KMS-11 (cell line): ENCODE measurements at regions not wholly inside any gene's neighbourhood (a gene's known extent, or its start where the extent isn't known, plus 50 kb on each side); places are given as distances from the start of the nearest gene placed in this dataset.
"Not testable (repeated sequence)": the region's sequence is repeated elsewhere in the genome, so short reads cannot be mapped to it uniquely, and the experiment has no call there.

ENCODE experiments used
- H2AFZ ChIP-seq: fragments of 200-600 bp; sonication (generic); 2 replicates; pipeline ENCODE4 v1.6.1; 2016; ENCODE audit warnings: antibody characterized with exemption, mixed run types, low read depth
- H3K27ac ChIP-seq: fragments of 200-600 bp; sonication (generic); 2 replicates; pipeline ENCODE4 v1.6.1; 2016; ENCODE audit warnings: mild to moderate bottlenecking, mixed run types
- H3K27me3 ChIP-seq: fragments of 200-600 bp; sonication (generic); 2 replicates; pipeline ENCODE4 v1.6.1; 2017; ENCODE audit warnings: mild to moderate bottlenecking, low read depth, mixed run types, moderate library complexity; ENCODE audit not compliant: insufficient read depth
- H3K36me3 ChIP-seq: fragments of 200-600 bp; sonication (generic); 2 replicates; pipeline ENCODE4 v1.6.1; 2017; ENCODE audit warnings: mild to moderate bottlenecking, mixed run types; ENCODE audit not compliant: insufficient read depth
- H3K4me1 ChIP-seq: fragments of 200-600 bp; sonication (generic); 2 replicates; pipeline ENCODE4 v1.6.1; 2016; ENCODE audit warnings: mild to moderate bottlenecking, low read depth, mixed run types; ENCODE audit not compliant: poor library complexity, severe bottlenecking
- H3K4me2 ChIP-seq: fragments of 200-600 bp; sonication (generic); 2 replicates; pipeline ENCODE4 v1.7.0; 2016; ENCODE audit warnings: mild to moderate bottlenecking, mixed run types
- H3K4me3 ChIP-seq: fragments of 200-600 bp; sonication (generic); IDR thresholded peaks from 2 replicates; pipeline ENCODE4 v1.6.1; 2017; ENCODE audit warnings: low read depth, low read length, mixed read lengths; ENCODE audit not compliant: insufficient read depth
- H3K79me2 ChIP-seq: fragments of 200-600 bp; sonication (generic); 2 replicates; pipeline ENCODE4 v1.6.1; 2016; ENCODE audit warnings: low read depth, mixed run types; ENCODE audit not compliant: insufficient read depth
- H3K9ac ChIP-seq: fragments of 200-600 bp; sonication (generic); 2 replicates; pipeline ENCODE4 v1.6.1; 2016; ENCODE audit warnings: mild to moderate bottlenecking, mixed run types
- H4K20me1 ChIP-seq: fragments of 200-600 bp; sonication (generic); 2 replicates; pipeline ENCODE4 v1.6.1; 2016; ENCODE audit warnings: mild to moderate bottlenecking, mixed run types; ENCODE audit not compliant: insufficient read depth
- CTCF ChIP-seq: fragments of 200-600 bp; sonication (generic); conservative IDR thresholded peaks from 2 replicates; pipeline ENCODE4 v1.6.1; 2017; ENCODE audit warnings: low read depth, mild to moderate bottlenecking, antibody characterized with exemption, low read length, moderate library complexity, mixed read lengths

DNA sequence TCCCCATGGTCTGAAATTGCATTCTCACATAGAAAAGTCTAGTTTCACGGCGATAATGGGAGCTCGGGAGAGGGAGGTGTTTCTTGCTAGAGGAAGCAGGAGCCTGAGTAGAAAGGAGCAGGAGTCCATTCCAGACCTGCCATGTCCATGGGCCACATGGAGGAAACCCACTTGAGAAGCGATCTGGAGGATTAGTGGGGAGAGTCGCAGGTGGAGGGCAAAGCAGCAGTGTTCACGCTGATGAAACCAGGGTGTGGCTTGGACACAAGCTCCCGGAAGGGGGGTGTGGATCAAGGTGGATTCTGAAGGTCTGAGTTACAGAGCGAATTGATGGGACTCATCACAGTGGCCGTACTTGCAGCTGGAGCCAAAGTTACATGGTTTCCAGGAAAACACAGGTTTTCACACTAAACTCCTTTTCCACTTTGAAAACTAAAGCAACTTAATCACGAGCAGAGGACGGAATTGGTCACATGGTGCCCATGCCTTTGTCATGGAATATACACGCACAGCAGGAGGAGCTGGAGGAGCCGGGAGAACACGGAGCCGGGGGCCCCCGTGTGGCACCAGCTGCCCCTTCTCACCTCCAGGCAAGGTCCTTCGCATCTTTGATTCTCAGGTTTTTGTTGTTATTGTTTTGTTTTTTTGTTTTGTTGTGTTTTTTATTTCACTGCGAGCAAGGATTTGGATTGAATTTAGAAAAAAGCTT, 255.1 kb upstream of the MYT1L start:
- Histone ChIP-seq H2AFZ (no peak overlapping the region), H3K4me1 (no peaks in the 10 kb centered on the region), H3K4me3 (no peak overlapping the region), H3K4me2 (no peak overlapping the region), H4K20me1 (no peaks in the 10 kb centered on the region), H3K9ac (no peak overlapping the region), H3K79me2 (no peaks in the 10 kb centered on the region), H3K36me3 (no peaks in the 10 kb centered on the region), H3K27ac (no peak overlapping the region), H3K27me3 (no peaks in the 10 kb centered on the region)
- TF ChIP-seq CTCF = no peak

GRCh38 chr2:2582998-2583545, 252.0 kb upstream of the MYT1L start:
- TF ChIP-seq CTCF = no peak
- Histone ChIP-seq H3K9ac (no peak overlapping the region), H3K4me3 (no peak overlapping the region), H3K79me2 (no peaks in the 10 kb centered on the region), H3K27me3 (no peaks in the 10 kb centered on the region), H4K20me1 (no peaks in the 10 kb centered on the region), H3K36me3 (no peaks in the 10 kb centered on the region), H3K4me1 (no peaks in the 10 kb centered on the region), H2AFZ (no peak overlapping the region), H3K4me2 (no peak overlapping the region), H3K27ac (no peak overlapping the region)

DNA sequence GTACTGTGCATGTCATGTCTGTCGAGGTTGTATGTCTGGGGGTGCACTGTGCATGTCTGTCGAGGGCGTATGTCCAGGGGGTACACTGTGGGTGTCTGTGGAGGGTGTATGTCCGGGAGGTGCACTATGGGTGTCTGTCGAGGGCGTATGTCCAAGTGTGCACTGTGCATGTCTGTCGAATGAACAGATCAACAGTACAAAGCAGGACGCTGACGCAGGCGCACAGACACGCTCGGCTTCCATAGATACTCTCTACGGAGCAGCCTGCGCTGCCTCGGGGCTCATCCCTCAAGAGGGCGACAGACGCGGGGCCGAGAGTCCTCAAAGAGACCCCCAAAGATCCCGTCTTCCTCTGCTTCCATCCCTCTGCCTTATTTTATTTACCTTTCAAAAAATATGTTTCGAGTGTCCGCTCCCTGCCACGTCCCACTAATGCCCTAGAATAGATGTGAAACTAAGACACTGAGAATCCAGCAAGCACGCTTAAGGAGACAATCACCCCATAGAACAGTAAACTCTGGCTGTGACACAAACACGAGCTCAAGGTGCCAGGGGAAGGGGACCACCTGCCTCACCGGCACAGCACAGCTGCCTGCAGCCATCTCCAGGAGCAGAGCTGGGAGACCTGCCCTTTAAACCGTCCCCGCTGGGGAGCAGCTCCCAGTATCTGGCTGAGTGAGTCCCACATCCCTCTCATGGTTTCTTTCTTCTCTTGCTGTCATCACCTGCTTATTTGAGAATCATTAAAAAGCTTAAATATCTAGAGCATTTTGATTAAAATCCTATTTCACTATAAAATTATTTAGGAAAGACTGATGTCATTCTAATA, 250.5 kb upstream of the MYT1L start:
- no peaks in the 10 kb centered on the region for H3K27me3 ChIP-seq
- H3K4me1 ChIP-seq = no peaks in the 10 kb centered on the region
- no peak overlapping the region for H3K4me3 ChIP-seq
- no peak overlapping the region for H2AFZ ChIP-seq
- no peaks in the 10 kb centered on the region for H3K79me2 ChIP-seq
- no peaks in the 10 kb centered on the region for H3K36me3 ChIP-seq
- no peaks in the 10 kb centered on the region for H4K20me1 ChIP-seq
- no peak for TF ChIP-seq CTCF
- H3K9ac ChIP-seq = no peak overlapping the region
- H3K4me2 ChIP-seq = no peak overlapping the region
- H3K27ac ChIP-seq = no peak overlapping the region

- not testable (repeated sequence) for H4K20me1 ChIP-seq, H3K4me1 ChIP-seq, H3K27ac ChIP-seq, H3K36me3 ChIP-seq, H3K27me3 ChIP-seq, H3K4me2 ChIP-seq, H3K9ac ChIP-seq, H2AFZ ChIP-seq, H3K79me2 ChIP-seq, H3K4me3 ChIP-seq
Observed at GRCh38 chr2:2580841-2581240, 249.8 kb upstream of the MYT1L start.
